GM19397 (cell line): ENCODE measurements at regions not wholly inside any gene's neighbourhood (a gene's known extent, or its start where the extent isn't known, plus 50 kb on each side); places are given as distances from the start of the nearest gene placed in this dataset.
A peak's percentile ranks its signal among the peaks of the same experiment; 100 is the strongest.

ENCODE experiments used
- ATAC-seq: cut with Tn5 transposase; IDR thresholded peaks from one replicate; pipeline ENCODE4 v1.9.1; 2021; ENCODE audit warnings: mild to moderate bottlenecking, moderate library complexity; ENCODE audit not compliant: unreplicated experiment

GRCh38 chr4:11002961-11003360 is 318.4 kb upstream of the CLNK start:
- no peak for ATAC-seq

DNA sequence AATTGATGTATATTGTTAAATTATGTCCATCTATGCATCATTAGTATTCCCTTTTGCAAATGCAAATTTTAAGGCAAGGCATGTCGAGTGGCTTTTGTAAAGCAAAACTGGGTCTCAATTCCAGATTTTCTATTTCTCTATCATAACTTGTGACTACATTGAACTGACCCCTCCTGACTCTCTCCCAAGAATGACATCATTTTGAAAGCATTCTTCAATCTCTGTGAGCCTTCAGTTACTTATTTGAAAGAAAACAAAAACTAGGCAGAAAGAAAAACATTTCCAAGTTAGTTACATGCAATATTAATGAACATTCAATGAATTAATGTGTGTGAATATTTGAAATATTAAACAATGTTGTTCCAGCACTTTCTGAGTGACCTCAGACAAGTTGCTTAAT is 314.3 kb upstream of the CLNK start:
- ATAC-seq: no peak

GRCh38 chr4:10984815-10985214 is 300.2 kb upstream of the CLNK start:
- no peak for ATAC-seq

- no peak for ATAC-seq
Observed at GRCh38 chr4:10983885-10984640, 299.5 kb upstream of the CLNK start.

DNA sequence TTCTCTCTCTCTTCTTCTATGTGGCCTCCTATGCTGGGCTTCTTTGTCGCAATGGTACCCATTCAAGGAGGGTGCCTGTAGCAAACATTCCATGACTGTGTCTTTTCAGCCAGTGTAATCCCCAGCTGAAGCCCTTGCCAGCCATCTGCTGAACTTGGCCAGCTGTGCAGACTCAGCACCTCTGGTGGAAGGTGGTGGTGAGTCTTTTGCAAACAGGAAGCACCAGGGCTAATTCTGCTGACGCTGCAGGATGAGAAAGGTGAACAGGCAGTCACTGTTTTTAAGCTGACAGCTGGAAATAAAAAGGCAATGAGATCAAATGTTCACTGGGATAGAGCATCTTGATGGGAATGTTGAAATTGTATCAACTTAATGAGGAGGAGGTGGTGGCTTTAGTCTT is 298.7 kb upstream of the CLNK start:
- peak; percentile 72 for ATAC-seq

DNA sequence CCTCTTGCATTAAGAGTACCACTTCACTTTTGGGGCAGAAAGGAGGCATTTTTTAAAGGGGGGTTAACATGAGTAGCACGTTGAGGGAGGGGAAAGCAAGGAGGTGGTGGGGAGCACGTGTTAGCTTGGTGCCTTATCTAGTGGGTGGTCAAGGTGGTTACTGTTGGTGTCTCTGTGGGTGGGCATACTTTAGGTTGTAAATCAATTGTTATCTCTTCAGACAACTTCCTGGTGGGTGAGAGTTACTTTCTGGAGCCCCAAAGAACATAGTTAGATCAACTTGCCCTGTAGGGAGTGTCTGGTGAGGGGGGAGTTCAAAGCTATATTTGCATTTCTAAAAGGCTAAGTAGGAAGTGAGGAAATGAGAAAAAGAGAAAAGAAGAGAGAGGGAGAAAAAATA is 297.7 kb upstream of the CLNK start:
- no peak for ATAC-seq

- ATAC-seq: no peak
Observed at GRCh38 chr4:10981576-10981975, 297.0 kb upstream of the CLNK start.

DNA sequence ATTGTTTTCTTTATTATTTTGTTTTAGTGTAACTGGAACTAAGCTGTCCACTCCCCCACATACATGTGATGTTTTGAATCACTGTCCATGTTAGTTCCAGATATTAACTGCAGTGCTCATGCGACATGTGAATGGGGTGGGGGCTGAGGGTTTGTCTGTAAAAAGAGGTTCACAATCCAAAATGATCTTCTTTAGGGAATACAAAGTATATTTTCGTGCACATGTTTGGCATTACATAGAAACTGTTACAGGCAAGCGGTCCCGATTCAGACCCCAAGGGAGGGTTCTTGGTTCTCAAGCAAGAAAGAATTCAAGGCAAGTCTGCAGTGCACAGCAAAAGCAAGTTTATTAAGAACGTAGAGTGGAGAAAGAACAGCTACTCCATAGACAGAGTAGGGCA is 296.5 kb upstream of the CLNK start:
- ATAC-seq: no peak

DNA sequence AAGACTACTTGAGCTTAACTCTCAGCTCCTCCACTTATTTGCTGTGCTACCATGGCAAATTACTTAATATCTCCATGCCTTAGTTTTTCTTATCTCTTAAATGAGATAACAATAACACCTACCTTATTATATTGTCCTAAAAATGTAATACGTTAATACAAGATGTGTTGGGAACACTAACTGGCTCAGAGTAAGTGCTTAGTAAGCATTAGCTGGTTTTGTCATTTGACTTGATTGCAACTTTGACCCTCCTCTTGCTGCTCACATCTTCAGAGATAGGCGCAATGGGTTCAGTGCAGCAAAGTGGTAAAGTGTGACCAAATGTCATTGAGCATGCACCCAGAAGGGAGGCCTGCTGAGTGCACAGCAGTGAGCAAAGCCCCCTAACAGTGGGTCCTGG is 294.5 kb upstream of the CLNK start:
- no peak for ATAC-seq

DNA sequence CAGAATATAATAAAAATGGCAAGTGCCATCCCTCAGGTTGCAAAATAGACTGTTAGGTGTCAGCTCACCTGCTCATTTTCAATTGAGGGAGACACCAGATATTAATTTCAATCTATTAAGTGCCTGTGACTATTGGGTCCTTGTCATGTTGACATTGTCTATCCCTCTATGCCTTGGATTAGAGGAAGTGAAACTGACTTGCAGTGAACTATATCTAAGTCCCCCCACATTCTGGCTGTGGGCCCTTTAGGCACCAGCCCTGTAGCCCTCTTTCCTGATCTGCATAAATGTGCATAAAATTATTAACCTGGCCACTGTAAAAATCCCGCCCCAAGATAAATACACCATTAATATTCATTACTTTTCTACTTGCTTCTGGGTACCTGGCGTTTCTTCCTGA is 293.0 kb upstream of the CLNK start:
- ATAC-seq: peak; percentile 84

DNA sequence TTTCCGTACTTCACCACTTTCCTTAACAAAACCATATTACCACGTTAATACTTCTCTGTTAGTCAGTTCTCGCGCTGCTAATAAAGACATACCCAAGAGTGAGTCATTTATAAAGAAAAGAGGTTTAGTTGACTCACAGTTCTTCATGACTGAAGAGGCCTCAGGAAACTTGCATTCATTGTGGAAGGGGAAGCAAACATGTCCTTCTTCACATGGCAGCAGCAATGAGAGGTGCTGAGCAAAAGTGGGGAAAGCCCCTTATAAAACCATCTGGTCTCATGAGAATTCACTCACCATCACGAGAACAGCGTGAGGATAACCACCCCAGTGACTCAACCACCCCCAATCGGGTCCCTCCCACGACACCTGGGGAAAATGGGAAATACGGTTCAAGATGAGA is 289.8 kb upstream of the CLNK start:
- ATAC-seq: no peak

GRCh38 chr4:10973686-10974085 is 289.1 kb upstream of the CLNK start:
- no peak for ATAC-seq

GRCh38 chr4:10971800-10972401 is 287.3 kb upstream of the CLNK start:
- ATAC-seq: no peak

DNA sequence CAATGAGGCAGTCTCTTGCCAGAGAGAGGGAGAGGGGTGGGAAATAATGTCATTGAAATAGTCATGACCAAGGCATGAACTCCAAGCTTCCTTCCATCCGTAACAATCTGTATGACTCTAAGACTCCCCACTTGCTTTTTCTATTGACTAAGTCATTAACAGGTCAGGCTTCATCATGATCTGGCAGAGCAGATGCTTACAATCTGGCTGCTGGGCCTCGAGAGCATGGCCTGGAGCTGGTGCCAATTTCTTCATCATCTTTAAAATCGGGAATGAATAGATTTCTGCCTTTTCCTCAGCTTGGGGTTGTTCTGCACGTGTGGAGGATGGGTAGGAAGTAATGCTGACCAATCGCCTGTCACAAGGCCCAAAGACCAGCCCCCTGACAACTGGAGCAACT is 280.6 kb upstream of the CLNK start:
- no peak for ATAC-seq

GRCh38 chr4:10963958-10964703 is 279.6 kb upstream of the CLNK start:
- no peak for ATAC-seq

DNA sequence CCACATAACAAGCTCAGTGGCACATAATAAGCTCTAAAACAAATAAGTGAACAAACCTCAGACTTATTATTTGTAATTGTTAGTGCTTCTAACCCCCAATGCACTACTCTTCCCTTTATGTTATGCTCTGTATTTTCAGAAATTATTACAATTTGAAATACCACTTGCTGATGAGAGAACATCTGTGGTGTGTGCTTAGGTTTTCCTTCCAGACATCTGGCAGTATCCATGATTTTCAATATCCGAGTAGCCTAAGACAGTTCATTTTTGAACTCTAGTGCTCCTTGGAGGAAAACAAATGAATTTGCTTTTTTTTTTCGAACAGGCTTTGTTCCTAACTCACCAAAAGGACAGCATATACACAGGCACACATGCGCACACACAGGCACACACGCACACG is 278.7 kb upstream of the CLNK start:
- no peak for ATAC-seq

DNA sequence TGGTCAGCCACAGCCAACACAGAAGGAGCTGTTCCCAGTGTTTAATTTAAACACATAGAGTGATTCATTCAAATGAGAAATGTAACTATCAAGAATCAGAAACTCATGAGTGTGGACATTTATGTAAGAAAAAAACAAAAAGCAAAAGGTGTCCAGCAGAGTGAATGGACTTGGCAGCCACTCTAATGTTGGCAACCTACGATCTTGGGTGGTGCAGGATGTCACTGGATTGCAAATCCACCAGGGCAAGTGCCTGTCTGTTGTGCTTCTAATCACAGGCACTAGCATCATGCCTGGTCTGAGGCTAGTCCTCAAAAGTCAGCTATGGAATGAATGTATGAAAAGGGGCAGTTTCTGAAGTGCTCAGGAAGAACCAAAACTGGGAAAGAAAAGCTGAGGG is 277.7 kb upstream of the CLNK start:
- ATAC-seq: no peak

GRCh38 chr4:10960389-10960788 is 275.8 kb upstream of the CLNK start:
- ATAC-seq: no peak

DNA sequence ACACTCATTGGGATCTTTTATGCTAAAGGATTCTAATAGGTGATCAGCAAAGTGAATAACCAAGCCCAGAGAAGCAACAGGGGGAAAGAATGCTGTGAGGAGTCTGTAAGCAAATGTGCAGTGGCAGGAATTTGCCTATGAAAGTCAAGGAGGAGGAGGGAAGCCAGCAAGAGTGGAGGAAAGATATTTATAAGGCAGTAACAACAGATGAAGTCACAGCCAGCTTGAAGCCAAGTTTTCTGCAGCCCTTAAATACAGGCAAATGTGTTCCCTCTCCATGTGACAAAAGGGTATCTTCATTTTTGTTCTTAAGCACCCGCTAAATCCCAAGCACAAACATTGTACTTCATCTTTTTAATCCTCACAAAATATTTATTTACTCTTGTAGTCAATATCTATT is 275.0 kb upstream of the CLNK start:
- no peak for ATAC-seq

DNA sequence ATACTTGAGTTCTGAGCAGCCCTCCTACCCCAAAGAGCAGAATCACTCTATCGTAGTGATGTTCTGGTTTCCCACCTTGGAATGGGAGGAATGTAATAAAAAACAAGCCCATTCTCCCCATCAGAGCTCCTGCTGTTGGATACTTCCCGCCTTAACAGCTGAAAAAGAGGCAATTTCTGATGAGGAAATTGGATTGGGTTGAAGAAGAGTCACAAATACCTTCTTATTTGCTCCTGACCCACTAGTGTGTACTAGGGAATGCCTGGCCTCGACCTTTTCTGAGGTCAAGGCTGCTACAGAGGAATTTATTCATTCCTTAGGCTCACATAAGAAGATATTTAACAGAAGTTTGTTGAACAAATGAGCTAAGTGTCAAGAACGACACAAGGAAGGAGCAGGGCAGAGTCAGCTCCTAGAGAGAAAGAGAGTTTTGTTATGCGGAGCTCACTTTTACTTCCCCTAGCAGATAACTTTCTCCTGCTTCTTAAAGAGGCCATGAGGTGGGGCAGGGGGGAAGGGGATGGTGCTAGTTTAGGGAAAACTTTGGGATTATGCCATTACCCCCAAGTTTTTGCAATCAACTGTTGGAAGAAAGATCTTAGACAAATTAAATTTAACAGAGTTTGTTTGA is 273.8 kb upstream of the CLNK start:
- ATAC-seq: no peak

DNA sequence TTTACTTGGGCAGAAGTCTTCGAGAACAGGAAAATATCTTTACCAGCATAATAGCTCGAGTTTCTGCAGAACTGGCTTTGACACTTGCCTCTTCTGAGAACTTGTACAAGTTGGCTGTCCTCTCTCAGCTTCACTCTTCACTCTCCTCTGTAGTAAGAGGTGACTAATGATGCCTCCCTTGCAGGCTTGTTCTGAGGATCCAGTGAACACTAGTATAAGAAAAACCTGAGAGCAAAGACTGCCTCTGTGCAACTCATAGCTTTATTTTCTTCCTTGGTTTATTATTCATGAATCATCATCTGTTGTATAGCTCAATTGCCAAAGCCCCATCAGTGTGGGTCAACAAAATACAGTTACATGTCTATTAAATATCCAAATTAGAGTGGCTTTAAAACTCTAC is 266.7 kb upstream of the CLNK start:
- no peak for ATAC-seq
